ENCODE measurements at regions not wholly inside any gene's neighbourhood (a gene's known extent, or its start where the extent isn't known, plus 50 kb on each side); places are given as distances from the start of the nearest gene placed in this dataset.

- Histone ChIP-seq H3K4me1 (ENCODE audit: control extremely low read depth in 1 of 4, control insufficient read depth in 4 of 4, insufficient read depth in 4 of 4, low read length in 3 of 4) (no peaks in the 10 kb centered on the region), H3K27ac (ENCODE audit: insufficient read depth in 1 of 2, low read depth in 1 of 2, low read length in 2 of 2, poor library complexity in 1 of 2, severe bottlenecking in 2 of 2) (no peak overlapping the region), H3K36me3 (ENCODE audit: control insufficient read depth in 4 of 4, insufficient read depth in 4 of 4, low read length in 3 of 4) (no peaks in the 10 kb centered on the region), H3K27me3 (replicated peaks in 2 of 5; ENCODE audit: control insufficient read depth in 4 of 5, insufficient read depth in 5 of 5, low read length in 4 of 5) (no peaks in the 10 kb centered on the region), H3K4me3 (ENCODE audit: control insufficient read depth in 1 of 7, extremely low read depth in 1 of 7, insufficient read depth in 4 of 7, low read depth in 2 of 7, low read length in 6 of 7) (no peak overlapping the region), H3K9me3 (ENCODE audit: control extremely low read depth in 1 of 5, control insufficient read depth in 4 of 5, insufficient read depth in 2 of 5, low read depth in 1 of 5, low read length in 4 of 5) (no peaks in the 10 kb centered on the region)
- CTCF ChIA-PET: no interaction called here
- WGBS (ENCODE audit: insufficient coverage): no CpG with 5 or more reads among the region's 2 CpGs
- no peak for DNase-seq
- POLR2A ChIA-PET: no interaction called here
Observed at GRCh38 chr5:152293189-152293588, 111.9 kb downstream of the NMUR2 start.

DNA sequence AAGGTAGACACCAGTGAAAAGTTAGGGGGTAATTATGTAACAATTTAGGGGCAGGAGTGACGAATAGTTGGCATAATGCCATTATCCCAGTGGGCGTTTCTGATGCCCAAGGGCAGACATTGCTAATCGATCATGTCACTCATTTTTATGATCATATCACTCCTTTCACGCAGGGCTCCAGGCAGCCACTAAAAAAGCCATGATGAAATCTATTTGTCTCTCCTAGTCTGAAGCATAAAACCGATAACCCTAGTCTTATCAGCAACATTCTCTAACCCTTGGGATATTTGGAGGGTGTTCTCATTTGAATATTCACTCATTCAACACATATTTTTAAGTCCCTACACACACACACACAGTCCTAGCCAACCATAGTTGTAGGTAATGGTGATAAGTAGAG is 114.9 kb downstream of the NMUR2 start:
- Histone ChIP-seq H3K36me3 (ENCODE audit: control insufficient read depth in 4 of 4, insufficient read depth in 4 of 4, low read length in 3 of 4) (no peaks in the 10 kb centered on the region), H3K9me3 (ENCODE audit: control extremely low read depth in 1 of 5, control insufficient read depth in 4 of 5, insufficient read depth in 2 of 5, low read depth in 1 of 5, low read length in 4 of 5) (no peaks in the 10 kb centered on the region), H3K4me3 (ENCODE audit: control insufficient read depth in 1 of 7, extremely low read depth in 1 of 7, insufficient read depth in 4 of 7, low read depth in 2 of 7, low read length in 6 of 7) (no peak overlapping the region), H3K27ac (ENCODE audit: insufficient read depth in 1 of 2, low read depth in 1 of 2, low read length in 2 of 2, poor library complexity in 1 of 2, severe bottlenecking in 2 of 2) (no peak overlapping the region), H3K27me3 (replicated peaks in 2 of 5; ENCODE audit: control insufficient read depth in 4 of 5, insufficient read depth in 5 of 5, low read length in 4 of 5) (no peaks in the 10 kb centered on the region), H3K4me1 (ENCODE audit: control extremely low read depth in 1 of 4, control insufficient read depth in 4 of 4, insufficient read depth in 4 of 4, low read length in 3 of 4) (no peaks in the 10 kb centered on the region)
- CTCF ChIA-PET: no interaction called here
- WGBS (ENCODE audit: insufficient coverage): 85% methylated on average over 4 of the region's 5 CpGs
- POLR2A ChIA-PET: no interaction called here
- no peak for DNase-seq

- ChIA-PET CTCF (no interaction called here), POLR2A (no interaction called here)
- no peak for DNase-seq
- no peaks in the 10 kb centered on the region for H3K4me1 ChIP-seq (ENCODE audit: control extremely low read depth in 1 of 4, control insufficient read depth in 4 of 4, insufficient read depth in 4 of 4, low read length in 3 of 4)
- WGBS (ENCODE audit: insufficient coverage): 9% methylated on average over 1 of the region's 3 CpGs
- H3K9me3 ChIP-seq (ENCODE audit: control extremely low read depth in 1 of 5, control insufficient read depth in 4 of 5, insufficient read depth in 2 of 5, low read depth in 1 of 5, low read length in 4 of 5): no peaks in the 10 kb centered on the region
- no peaks in the 10 kb centered on the region for H3K36me3 ChIP-seq (ENCODE audit: control insufficient read depth in 4 of 4, insufficient read depth in 4 of 4, low read length in 3 of 4)
- no peak overlapping the region for H3K4me3 ChIP-seq (ENCODE audit: control insufficient read depth in 1 of 7, extremely low read depth in 1 of 7, insufficient read depth in 4 of 7, low read depth in 2 of 7, low read length in 6 of 7)
- no peak overlapping the region for H3K27ac ChIP-seq (ENCODE audit: insufficient read depth in 1 of 2, low read depth in 1 of 2, low read length in 2 of 2, poor library complexity in 1 of 2, severe bottlenecking in 2 of 2)
- H3K27me3 ChIP-seq (replicated peaks in 2 of 5; ENCODE audit: control insufficient read depth in 4 of 5, insufficient read depth in 5 of 5, low read length in 4 of 5): no peaks in the 10 kb centered on the region
Observed at GRCh38 chr5:152288917-152289595, 116.0 kb downstream of the NMUR2 start.

DNA sequence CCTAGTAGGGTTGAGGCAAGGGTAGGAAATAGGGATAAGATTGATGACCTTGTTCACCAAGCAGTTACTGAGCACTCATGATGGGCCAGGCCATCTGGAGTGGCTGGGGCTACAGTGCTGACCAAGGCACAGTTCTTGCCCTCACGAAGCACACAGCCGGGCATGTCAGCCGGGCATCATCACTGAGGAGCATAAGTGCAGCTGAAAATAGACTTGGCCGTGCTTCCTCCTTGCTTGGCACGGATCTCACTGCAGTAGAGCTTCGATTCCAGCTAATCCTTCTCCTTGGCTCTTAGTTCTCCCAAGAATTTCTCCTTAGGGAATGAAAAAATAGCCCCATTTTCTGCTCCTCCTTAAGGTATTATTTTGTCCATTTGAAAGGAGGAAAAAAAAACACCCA is 116.6 kb downstream of the NMUR2 start:
- H3K27me3 ChIP-seq (replicated peaks in 2 of 5; ENCODE audit: control insufficient read depth in 4 of 5, insufficient read depth in 5 of 5, low read length in 4 of 5): no peaks in the 10 kb centered on the region
- DNase-seq: no peak
- CTCF ChIA-PET: no interaction called here
- H3K4me1 ChIP-seq (ENCODE audit: control extremely low read depth in 1 of 4, control insufficient read depth in 4 of 4, insufficient read depth in 4 of 4, low read length in 3 of 4): no peaks in the 10 kb centered on the region
- no peak overlapping the region for H3K4me3 ChIP-seq (ENCODE audit: control insufficient read depth in 1 of 7, extremely low read depth in 1 of 7, insufficient read depth in 4 of 7, low read depth in 2 of 7, low read length in 6 of 7)
- H3K27ac ChIP-seq (ENCODE audit: insufficient read depth in 1 of 2, low read depth in 1 of 2, low read length in 2 of 2, poor library complexity in 1 of 2, severe bottlenecking in 2 of 2): no peak overlapping the region
- POLR2A ChIA-PET: no interaction called here
- H3K9me3 ChIP-seq (ENCODE audit: control extremely low read depth in 1 of 5, control insufficient read depth in 4 of 5, insufficient read depth in 2 of 5, low read depth in 1 of 5, low read length in 4 of 5): no peaks in the 10 kb centered on the region
- WGBS (ENCODE audit: insufficient coverage): 74% methylated on average over 6 of the region's 6 CpGs
- H3K36me3 ChIP-seq (ENCODE audit: control insufficient read depth in 4 of 4, insufficient read depth in 4 of 4, low read length in 3 of 4): no peaks in the 10 kb centered on the region

DNA sequence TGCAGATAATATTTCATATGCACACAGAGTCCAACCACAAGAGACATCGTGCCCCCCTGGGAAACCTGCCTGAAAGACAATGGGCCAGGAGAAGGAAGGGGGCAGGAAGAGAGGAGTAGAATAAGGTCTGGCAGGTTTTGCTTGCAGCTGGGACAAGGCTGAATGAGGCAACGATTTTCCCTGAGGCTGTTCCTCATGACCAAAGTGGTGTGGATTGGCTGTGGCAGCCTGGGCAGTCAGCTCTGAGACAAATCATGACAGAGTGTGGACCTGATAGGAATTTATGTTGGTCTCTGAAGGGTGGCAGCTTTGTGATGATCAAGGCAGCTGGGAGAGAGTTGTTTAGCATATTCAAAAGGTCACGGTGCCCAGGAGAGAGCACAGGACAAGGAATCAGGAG is 119.3 kb downstream of the NMUR2 start:
- H3K27ac ChIP-seq (ENCODE audit: insufficient read depth in 1 of 2, low read depth in 1 of 2, low read length in 2 of 2, poor library complexity in 1 of 2, severe bottlenecking in 2 of 2): no peak overlapping the region
- no peaks in the 10 kb centered on the region for H3K4me1 ChIP-seq (ENCODE audit: control extremely low read depth in 1 of 4, control insufficient read depth in 4 of 4, insufficient read depth in 4 of 4, low read length in 3 of 4)
- no peaks in the 10 kb centered on the region for H3K36me3 ChIP-seq (ENCODE audit: control insufficient read depth in 4 of 4, insufficient read depth in 4 of 4, low read length in 3 of 4)
- 70% methylated on average over 2 of the region's 3 CpGs for WGBS (ENCODE audit: insufficient coverage)
- ChIA-PET CTCF (no interaction called here), POLR2A (no interaction called here)
- H3K9me3 ChIP-seq (ENCODE audit: control extremely low read depth in 1 of 5, control insufficient read depth in 4 of 5, insufficient read depth in 2 of 5, low read depth in 1 of 5, low read length in 4 of 5): peaks cover 0 to 1% (median 0%) of the 10 kb centered on the region in 5 experiments
- DNase-seq: no peak
- no peaks in the 10 kb centered on the region for H3K27me3 ChIP-seq (replicated peaks in 2 of 5; ENCODE audit: control insufficient read depth in 4 of 5, insufficient read depth in 5 of 5, low read length in 4 of 5)
- H3K4me3 ChIP-seq (ENCODE audit: control insufficient read depth in 1 of 7, extremely low read depth in 1 of 7, insufficient read depth in 4 of 7, low read depth in 2 of 7, low read length in 6 of 7): no peak overlapping the region

DNA sequence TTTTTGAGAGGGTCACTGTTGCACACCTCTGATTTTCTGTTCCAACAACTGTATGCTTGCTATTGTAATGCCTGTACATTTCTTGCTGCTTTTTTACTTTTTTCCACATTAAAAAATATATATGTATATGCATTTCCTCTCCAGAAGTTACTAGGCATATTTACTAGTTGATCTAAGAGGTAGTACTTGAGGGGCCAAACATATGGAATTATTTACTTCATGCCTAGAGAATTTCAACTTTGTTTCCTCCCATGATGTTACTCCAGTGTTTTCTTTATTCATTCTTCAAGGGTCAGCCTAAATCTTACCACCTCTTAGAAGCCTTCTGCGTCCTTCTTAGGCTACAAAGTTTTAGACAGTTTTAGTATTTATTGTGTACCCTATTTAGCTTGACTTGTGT is 122.7 kb downstream of the NMUR2 start:
- Histone ChIP-seq H3K9me3 (ENCODE audit: control extremely low read depth in 1 of 5, control insufficient read depth in 4 of 5, insufficient read depth in 2 of 5, low read depth in 1 of 5, low read length in 4 of 5) (peaks cover 0 to 1% (median 0%) of the 10 kb centered on the region in 5 experiments), H3K36me3 (ENCODE audit: control insufficient read depth in 4 of 4, insufficient read depth in 4 of 4, low read length in 3 of 4) (no peaks in the 10 kb centered on the region), H3K4me1 (ENCODE audit: control extremely low read depth in 1 of 4, control insufficient read depth in 4 of 4, insufficient read depth in 4 of 4, low read length in 3 of 4) (no peaks in the 10 kb centered on the region), H3K4me3 (ENCODE audit: control insufficient read depth in 1 of 7, extremely low read depth in 1 of 7, insufficient read depth in 4 of 7, low read depth in 2 of 7, low read length in 6 of 7) (no peak overlapping the region), H3K27me3 (replicated peaks in 2 of 5; ENCODE audit: control insufficient read depth in 4 of 5, insufficient read depth in 5 of 5, low read length in 4 of 5) (no peaks in the 10 kb centered on the region), H3K27ac (ENCODE audit: insufficient read depth in 1 of 2, low read depth in 1 of 2, low read length in 2 of 2, poor library complexity in 1 of 2, severe bottlenecking in 2 of 2) (no peak overlapping the region)
- DNase-seq: no peak
- no CpG with 5 or more reads among the region's 1 CpG for WGBS (ENCODE audit: insufficient coverage)
- ChIA-PET CTCF (no interaction called here), POLR2A (no interaction called here)

GRCh38 chr5:152277936-152278335 is 127.1 kb downstream of the NMUR2 start:
- Histone ChIP-seq H3K9me3 (ENCODE audit: control extremely low read depth in 1 of 5, control insufficient read depth in 4 of 5, insufficient read depth in 2 of 5, low read depth in 1 of 5, low read length in 4 of 5) (peaks cover 0 to 1% (median 0%) of the 10 kb centered on the region in 5 experiments), H3K27me3 (replicated peaks in 2 of 5; ENCODE audit: control insufficient read depth in 4 of 5, insufficient read depth in 5 of 5, low read length in 4 of 5) (no peaks in the 10 kb centered on the region), H3K4me3 (ENCODE audit: control insufficient read depth in 1 of 7, extremely low read depth in 1 of 7, insufficient read depth in 4 of 7, low read depth in 2 of 7, low read length in 6 of 7) (no peak overlapping the region), H3K4me1 (ENCODE audit: control extremely low read depth in 1 of 4, control insufficient read depth in 4 of 4, insufficient read depth in 4 of 4, low read length in 3 of 4) (no peaks in the 10 kb centered on the region), H3K36me3 (ENCODE audit: control insufficient read depth in 4 of 4, insufficient read depth in 4 of 4, low read length in 3 of 4) (no peaks in the 10 kb centered on the region), H3K27ac (ENCODE audit: insufficient read depth in 1 of 2, low read depth in 1 of 2, low read length in 2 of 2, poor library complexity in 1 of 2, severe bottlenecking in 2 of 2) (no peak overlapping the region)
- no peak for DNase-seq
- CTCF ChIA-PET: no interaction called here
- WGBS (ENCODE audit: insufficient coverage): no CpG with 5 or more reads among the region's 2 CpGs
- POLR2A ChIA-PET: no interaction called here
